Vagina (tissue), 2 donors: ENCODE measurements at regions not wholly inside any gene's neighbourhood (a gene's known extent, or its start where the extent isn't known, plus 50 kb on each side); places are given as distances from the start of the nearest gene placed in this dataset.

Source experiments
- CTCF ChIP-seq, 3 experiments: fragments of 450-650 bp in 2 of 3; fragments of 200-600 bp in 1 of 3; sonication (generic) in 1 of 3; IDR thresholded peaks; one replicate each; pipeline ENCODE4 v1.5.1; 2017 to 2019; ENCODE audit warnings: antibody characterized with exemption in 3 of 3, mild to moderate bottlenecking in 2 of 3, moderate library complexity in 2 of 3
- POLR2A ChIP-seq, 2 donors: fragments of 450-650 bp; IDR thresholded peaks; one replicate each; pipeline ENCODE4 v1.6.1; 2017; ENCODE audit warnings: antibody characterized with exemption in 2 of 2, mild to moderate bottlenecking in 2 of 2, moderate library complexity in 2 of 2

GRCh38 chr4:59818656-59819055 lies 1381.5 kb upstream of the ADGRL3 start:
- TF ChIP-seq CTCF (IDR thresholded peaks at IDR 0.05): no peak
- no peak for TF ChIP-seq POLR2A (IDR thresholded peaks at IDR 0.05)
